HG02943 (cell line): ENCODE measurements at regions not wholly inside any gene's neighbourhood (a gene's known extent, or its start where the extent isn't known, plus 50 kb on each side); places are given as distances from the start of the nearest gene placed in this dataset.
"Not testable (repeated sequence)": the region's sequence is repeated elsewhere in the genome, so short reads cannot be mapped to it uniquely, and the experiment has no call there.

Experiments used
- ATAC-seq: cut with Tn5 transposase; IDR thresholded peaks from one replicate; pipeline ENCODE4 v1.9.1; 2021; ENCODE audit warnings: mild to moderate bottlenecking, low read depth, moderate library complexity; ENCODE audit not compliant: unreplicated experiment

DNA sequence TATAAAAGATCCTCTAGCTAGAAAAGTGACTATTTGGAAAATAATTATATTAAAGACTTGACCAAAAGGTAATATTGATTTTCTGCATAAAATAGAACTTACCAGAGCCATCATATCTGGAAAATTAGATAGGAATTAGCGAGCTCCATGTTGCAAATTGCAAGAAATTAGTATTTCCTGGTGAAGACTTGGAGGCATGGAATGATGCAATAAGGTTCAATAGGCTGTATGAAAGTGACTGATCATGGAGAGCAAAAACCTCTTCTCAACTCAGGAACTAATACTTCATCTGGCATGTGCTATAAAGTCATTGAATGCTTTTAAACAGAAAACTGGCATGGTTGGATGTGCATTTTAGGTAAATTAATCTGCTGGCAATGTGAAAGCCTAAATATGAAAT, 66.3 kb upstream of the UFM1 start:
- ATAC-seq = no peak

DNA sequence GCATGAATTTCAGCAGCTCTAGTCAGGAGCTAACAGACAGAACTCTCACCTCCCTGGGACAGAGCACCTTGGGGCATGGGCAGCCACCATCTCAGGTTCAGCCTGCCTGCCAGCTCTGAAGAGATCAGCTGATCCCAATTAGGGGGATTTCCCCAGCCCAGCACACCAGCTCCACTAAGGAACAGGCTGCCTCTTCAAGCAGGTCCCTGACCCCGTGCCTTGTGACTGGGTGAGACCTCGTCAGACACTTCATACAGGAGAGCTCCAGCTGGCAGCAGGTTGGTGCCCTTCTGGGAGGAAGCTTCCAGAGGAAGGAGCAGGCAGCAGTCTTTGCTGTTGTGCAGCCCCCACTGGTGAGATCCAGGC, 84.5 kb upstream of the UFM1 start:
- ATAC-seq = no peak

DNA sequence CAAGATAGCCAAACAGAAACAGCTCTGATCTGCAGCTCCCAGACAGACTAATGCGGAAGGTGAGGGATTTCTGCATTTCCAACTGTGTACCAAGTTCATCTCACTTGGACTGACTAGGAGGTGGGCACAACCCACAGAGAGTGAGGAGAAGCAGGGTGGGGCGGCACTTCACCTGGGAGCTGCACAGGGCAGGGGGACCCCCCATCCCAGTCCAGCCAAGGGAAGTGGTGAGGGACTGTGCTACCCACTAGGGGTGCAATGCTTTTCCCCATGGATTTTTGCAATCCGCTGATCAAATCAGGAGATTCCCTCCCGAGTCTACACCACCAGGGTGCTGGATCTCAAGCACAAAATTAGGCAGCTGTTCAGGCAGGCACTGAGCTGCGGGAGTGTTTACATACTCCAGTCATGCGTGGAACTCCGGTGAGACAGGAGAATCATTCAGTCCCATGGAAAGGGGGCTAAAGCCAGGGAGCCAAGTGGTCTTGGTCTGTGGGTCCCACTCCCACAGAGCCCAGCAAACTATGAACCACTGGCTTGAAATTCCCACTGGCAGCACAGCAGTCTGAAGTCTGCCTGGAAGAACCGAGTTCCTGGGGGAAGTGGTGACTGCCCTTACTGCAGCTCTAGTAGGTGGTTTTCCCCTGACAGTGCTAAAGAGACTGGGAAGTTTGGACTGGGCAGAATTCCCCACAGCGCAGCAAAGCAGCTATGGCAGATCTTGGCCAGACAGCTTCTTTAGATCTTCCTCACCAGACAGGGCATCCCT, 85.1 kb upstream of the UFM1 start:
- ATAC-seq = no peak

DNA sequence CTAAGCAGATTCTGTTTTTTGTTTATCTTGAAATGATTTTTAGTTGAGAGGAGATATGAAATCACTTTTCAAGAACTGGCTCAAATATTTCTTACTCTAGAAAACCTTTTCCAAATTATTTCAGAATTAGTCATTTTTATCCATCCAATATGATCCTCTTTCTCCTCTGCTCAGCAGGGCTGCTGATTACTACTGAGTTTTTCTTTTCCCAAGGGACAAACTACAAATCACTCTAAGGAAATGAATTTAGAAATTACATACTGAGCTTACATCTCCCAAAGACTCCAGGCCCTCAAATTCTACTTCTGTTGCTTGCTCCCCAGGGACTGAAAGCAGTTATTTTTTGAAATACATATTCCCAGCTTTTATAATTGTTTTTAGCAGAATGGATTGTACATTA, 87.4 kb upstream of the UFM1 start:
- ATAC-seq = no peak

DNA sequence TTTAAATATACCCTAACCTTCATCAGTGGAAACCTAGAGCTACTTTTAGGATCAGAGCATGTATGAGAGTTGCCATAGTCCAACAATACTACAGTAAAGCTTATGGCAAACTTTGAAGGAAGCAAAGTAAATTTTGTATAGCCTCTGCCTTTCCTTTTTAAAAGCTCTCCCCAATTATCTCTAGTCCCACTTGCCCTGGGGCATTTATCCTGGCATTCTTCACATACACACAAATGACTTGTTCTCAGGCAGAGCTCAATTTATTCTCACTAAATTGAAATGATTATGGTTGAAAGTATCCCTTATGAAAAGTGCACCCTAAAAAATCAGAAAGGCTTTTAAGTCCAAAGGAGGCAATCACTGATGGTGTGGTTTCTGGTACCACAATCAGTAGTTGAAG, 94.1 kb upstream of the UFM1 start:
- ATAC-seq = no peak

DNA sequence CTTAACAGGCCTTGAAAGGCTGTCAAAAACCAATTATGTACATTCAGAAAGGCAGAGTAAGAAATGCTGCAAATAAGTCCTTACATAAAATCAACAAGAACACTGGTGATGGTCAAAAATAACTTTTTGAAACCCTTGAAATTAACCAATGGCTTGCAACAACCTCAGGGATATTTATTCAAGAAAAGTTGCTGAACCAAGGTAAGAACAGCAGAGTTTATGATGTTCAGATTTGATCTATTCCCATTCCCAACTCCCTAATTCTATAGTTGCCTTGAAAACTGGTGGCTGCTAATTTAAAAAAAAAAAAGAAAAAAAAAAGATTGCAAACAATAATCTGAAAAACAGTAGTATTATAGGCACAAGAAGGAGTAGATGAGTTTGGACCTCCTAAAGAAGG, 109.8 kb upstream of the UFM1 start:
- no peak for ATAC-seq

DNA sequence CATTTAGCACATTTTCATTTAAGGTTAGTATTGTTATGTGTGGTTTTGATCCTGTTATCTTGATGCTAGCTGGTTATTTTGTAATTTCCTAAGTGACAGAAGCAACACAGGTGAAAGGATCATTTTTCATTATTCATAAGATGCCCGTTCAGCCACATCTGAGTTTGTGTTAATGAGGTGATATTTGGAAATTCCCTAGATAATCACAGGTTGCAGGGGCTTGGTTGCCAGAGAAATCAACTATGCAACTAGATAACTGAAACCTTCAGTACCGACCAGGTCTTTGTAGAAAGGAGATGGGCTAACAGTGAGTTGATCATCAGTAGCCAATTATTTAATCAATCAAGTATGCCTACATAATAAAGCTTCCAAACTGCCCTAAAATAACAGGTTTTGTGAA, 121.3 kb upstream of the UFM1 start:
- no peak for ATAC-seq

DNA sequence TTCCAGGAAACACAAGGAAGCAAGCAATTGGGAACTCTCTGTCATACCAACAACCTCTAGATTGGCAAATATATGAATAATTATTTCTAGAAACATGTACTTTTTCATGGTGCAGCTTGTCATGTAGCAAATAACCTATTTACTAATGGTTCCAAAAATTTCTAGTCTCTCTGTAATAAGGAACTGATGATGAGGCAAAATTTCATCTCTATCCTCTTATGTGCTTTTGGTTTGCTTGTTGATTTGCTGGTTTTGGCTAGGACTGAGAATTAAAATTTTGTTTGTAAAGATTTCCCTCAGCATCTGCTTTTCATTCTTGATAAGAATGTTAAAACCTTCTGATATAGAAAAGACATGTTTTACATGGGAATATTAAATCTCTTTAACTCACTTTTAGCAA, 123.2 kb upstream of the UFM1 start:
- ATAC-seq = no peak

DNA sequence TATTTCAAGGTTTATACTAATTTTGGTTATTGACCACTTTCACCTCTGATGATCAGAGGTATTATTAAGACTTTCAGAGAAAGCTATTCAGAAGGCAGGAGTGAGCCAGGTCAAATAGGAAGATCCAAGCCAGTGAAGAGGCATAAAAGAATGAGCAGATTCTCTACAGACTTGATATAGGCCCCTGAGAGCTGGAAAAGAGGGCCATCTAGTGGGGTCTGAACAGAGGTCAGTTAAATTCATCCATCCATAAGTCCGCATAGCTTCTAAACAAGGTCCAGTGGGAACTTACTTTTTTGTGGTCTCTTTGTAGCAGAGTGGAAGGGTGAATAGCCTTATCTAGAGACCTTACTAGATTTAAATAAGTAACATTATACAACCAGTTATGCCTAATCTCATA, 126.6 kb upstream of the UFM1 start:
- no peak for ATAC-seq

DNA sequence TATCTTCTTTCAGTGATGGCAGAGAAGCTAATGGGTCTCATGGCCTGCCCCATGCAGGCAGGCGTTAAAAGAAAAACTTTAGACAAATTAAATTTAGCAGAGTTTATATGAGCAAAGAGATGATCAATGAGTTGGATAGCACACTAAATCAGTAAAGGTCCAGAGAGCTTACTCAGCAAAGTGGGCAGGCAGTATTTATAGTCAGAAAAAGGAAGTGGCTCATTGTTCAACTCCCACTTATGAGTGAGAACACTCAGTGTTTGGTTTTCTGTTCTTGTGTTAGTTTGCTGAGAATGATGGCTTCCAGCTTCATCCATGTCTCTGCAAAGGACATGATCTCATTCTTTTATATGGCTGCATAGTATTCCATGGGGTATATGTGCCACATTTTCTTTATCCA, 128.5 kb upstream of the UFM1 start:
- ATAC-seq = not testable (repeated sequence)

DNA sequence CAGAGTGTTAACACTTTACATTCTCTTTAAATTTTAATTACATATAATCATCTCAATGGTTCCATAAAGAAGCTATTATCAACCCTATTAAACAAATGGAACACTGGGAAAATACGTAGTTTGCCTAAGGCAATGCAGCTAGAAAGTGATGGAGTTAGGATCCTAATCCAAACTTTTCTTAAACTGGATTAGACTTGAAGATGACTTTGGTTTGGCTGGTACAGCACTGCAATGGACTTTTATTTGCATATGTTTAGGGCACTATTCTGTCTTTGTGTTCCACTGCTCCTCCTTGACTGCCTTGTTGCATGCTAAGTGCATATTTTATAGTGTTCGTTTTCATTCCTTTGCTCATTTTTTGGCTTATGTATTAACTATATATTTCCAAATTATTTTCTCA, 133.5 kb upstream of the UFM1 start:
- ATAC-seq = no peak

DNA sequence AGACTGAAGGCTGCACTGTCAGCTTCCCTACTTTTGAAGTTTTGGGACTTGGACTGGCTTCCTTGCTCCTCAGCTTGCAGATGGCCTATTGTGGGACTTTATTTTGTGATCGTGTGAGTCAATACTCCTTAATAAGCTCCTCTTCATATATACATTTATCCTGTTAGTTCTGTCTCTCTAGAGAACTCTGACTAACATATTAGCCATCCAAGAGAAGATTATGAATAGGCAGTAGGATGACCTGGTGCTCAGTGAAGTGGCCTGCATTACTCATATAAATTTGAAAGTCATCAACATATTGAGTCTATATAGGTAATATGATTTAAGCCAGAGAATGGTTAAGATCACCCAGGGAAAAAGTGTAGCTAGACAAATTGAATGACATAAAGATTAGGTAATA, 136.3 kb upstream of the UFM1 start:
- no peak for ATAC-seq

DNA sequence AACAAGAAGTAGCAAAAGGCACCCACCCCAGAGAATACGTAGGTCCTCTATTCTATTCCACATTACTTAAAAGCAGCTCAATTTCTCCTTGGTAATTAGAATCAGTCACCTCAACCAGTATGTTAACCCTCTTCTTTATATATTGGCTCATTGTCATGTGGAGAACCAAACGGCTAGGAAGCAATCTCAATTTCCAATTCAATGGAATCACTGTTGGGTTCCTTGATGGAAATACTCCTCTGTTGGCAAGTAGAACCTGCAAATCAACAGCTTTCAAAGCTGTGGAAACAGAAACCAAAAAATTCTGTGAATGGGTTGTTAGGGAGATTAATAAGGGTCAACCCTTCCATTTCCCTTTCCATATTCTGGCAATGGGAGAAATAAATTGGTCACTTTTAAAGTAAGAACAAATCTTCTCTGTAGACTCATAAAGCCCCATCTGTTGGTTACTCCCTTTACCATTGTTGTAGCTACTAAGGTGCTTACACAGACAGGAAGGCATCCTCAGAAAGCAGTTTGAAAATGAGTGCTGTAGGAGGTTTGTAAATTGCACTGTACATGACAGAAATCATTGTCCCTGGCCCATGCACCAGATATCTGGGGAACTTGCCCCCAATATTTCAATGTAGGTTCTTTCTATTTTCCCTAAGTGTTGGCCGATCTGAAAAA, 138.6 kb upstream of the UFM1 start:
- no peak for ATAC-seq

DNA sequence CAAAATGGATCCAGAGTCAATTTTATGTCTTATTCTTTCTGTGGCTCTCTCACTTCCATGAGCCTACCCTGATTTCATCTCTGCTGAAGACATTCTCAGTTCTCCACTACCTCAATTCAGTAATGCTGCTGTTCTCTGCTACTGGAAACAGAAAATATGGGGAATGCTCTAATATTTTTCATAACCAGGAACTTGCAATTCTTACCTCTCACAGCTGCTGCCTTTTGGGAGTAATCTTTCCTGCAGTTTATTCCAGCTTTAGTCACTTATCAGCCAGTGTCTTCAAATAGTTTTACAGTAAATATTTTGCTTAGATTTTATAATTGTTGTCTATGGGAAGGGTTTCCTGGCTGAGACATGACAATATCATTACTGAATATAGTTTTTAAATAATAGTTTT, 145.1 kb upstream of the UFM1 start:
- ATAC-seq = no peak

DNA sequence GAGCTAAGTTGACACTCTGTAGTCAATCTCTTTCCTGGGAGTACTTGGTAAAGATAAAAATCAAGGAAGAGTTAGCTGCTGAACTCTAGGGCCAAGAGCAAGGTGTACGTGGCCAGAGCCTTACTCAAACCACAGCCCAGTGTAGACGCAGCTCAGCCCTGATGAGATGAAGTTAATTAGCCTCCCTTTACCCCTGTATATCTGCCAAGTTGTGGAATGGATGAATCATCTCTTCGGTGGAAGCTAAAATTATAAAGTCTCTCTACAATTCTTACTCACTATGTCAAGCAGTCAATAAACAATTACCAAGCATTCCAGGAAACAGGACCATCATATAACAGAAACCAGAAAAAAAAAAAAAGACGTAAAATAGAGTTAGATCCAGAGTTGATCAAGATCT, 146.9 kb upstream of the UFM1 start:
- ATAC-seq = no peak

DNA sequence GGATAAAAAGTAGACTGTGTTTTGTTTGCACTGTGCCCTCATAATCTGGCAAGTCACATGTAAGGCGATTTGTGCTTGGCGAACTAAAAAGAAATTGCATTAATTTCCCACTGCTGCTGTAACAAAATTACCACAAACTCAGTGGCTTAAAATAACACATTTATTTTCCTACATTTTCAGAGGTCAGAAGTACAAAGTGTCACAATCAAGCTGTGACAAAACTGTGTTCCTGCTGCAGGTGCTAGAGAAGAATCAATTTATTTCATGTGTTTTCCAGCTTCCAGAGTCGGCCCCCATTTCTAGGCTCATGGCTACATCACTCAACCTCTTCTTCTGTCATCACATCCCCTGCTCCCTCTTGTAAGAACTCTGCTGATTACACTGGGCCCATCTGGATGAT, 158.6 kb upstream of the UFM1 start:
- ATAC-seq = no peak

DNA sequence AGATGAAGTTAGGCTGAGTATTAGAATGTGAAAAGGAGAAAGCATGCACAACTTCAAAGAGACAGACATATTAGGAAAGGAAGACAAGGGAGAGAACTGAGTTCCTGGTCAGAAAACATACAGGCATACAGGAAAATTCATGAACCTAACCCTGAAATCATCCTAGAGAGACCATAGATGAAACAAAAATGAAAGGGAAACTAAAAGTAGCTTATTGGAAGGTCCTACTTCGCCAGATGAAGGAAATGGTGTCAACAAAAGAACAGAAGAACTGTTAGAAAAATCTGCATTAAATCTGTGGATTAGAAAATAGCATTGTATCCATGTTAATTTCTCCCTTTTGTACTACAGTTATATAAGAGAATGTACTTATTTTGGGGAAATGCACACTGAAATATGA, 169.0 kb upstream of the UFM1 start:
- ATAC-seq = peak; percentile 59

DNA sequence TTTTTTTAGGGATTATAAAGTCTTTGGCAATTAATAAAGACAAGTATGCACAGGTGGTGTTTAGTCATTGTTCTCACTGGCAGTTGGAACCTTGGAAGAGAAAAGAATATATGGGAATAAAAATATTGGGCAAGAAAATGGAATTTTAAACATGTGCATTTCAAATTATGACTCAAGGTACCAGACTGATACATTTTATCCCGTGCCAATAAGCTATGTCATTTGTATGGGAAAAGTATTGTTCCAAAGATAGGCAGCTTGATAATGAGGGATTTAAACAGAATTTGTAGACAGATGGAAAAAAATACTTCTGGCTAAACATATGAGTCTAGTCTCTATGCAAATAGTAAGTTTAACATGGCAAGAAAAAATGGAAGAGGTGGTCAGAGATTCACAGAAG, 169.5 kb upstream of the UFM1 start:
- no peak for ATAC-seq

DNA sequence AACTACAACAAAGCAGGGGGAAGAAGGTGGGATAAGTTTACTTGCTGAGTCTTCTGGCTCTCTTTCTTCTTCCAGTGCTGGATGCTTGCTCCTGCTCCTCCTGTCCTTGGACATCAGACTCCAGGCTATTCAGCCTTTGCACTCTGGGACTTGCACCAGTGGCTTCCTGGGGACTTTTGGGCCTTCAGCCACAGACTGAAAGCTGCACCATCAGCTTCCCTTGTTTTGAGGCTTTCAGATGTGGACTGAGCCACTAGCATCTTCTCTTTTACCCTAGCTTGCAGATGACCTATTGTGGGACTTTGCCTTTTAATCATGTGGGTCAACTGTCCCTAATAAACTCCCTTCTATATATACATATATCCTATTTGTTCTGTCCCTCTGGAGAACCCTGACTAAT, 173.0 kb upstream of the UFM1 start:
- ATAC-seq = no peak

DNA sequence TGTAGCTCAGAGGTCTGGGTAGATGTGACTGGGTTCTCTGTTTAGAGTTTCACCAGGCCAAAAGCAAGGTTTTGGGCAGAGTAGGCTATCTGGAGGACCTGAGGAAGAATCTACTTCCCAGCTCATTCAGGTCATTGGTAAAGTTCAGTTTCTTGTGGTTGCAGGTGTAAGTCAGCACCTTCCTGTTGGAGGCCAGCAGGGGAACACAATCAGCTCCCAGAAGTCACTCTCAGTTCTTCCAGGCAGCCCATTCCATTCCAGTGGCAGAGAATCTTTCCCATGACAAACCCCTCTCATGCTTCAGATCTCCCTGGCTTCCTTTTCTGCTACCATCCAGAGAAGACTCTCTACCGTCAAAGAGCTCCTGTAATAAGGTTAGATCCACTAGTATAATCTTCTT, 176.2 kb upstream of the UFM1 start:
- no peak for ATAC-seq

DNA sequence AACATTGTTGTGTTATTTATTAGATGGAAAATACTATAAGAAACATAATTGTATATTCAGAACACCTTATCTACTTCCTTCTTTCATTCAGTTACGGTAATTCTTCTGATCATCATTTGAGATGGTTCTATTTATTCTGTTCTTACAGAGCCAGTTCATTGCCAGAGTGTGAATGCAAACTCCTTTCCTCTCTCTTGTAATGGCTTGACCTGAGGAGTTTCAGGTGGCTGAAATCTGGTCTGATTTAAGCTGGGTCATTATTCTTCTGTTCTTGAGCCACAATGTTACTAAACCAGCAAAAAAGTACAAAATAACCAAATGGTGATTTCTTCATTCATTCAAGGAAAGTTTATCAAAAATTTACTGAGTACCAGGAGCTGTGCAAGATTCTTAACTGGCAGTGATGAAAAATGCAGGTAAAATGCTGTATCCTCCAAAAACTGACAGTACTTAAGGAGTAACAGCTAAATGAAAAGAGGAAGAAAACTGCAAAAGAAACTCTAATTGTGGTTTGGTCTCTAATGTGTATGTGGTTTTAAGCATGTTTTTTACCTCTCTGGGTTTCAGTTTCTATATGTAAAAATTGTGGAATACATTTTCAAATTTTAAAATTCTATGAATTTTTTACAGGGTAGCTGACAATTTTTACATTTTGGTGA, 182.4 kb upstream of the UFM1 start:
- ATAC-seq = peak; percentile 95

DNA sequence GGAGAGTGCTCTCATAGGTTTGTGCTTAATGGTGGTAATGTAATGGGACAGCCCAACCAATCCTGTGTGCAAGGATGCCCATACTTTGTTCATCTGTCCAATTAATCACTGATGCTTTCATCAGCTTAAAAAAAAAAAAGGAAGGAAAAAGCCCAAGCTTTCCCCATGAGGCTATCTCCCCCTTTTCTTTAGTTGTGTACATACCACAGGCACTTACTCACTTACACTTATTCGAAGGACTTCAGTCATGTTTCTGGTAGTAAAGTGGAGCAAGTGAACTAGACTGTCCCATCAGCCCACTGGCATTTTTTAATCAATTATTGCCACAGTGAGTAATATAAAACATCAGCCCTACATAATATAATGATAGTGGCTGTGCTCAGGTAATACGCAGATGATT, 183.5 kb upstream of the UFM1 start:
- no peak for ATAC-seq
